ENCODE measurements at regions not wholly inside any gene's neighbourhood (a gene's known extent, or its start where the extent isn't known, plus 50 kb on each side); places are given as distances from the start of the nearest gene placed in this dataset.
"Not testable (repeated sequence)": the region's sequence is repeated elsewhere in the genome, so short reads cannot be mapped to it uniquely, and the experiment has no call there.

- DNase-seq = no peak
Measured at GRCh38 chr10:44569193-44570091, 184.5 kb upstream of the CXCL12 start.

- no peak for DNase-seq
Measured at GRCh38 chr10:44571701-44572100, 186.8 kb upstream of the CXCL12 start.

- no peak for DNase-seq
Measured at GRCh38 chr10:44572146-44572545, 187.2 kb upstream of the CXCL12 start.

GRCh38 chr10:44573821-44574220 is 188.9 kb upstream of the CXCL12 start:
- DNase-seq = no peak

GRCh38 chr10:44574596-44575480 is 189.9 kb upstream of the CXCL12 start:
- DNase-seq = no peak

GRCh38 chr10:44575601-44576380 is 190.9 kb upstream of the CXCL12 start:
- DNase-seq = no peak

GRCh38 chr10:44576702-44577191 is 191.8 kb upstream of the CXCL12 start:
- no peak for DNase-seq

- no peak for DNase-seq
Measured at GRCh38 chr10:44577533-44577932, 192.6 kb upstream of the CXCL12 start.

- DNase-seq = no peak
Measured at GRCh38 chr10:44578271-44578670, 193.4 kb upstream of the CXCL12 start.

GRCh38 chr10:44578963-44579362 is 194.1 kb upstream of the CXCL12 start:
- not testable (repeated sequence) for DNase-seq

GRCh38 chr10:44581996-44582395 is 197.1 kb upstream of the CXCL12 start:
- no peak for DNase-seq

GRCh38 chr10:44587488-44588318 is 202.8 kb upstream of the CXCL12 start:
- no peak for DNase-seq

GRCh38 chr10:44589181-44589943 is 204.5 kb upstream of the CXCL12 start:
- no peak for DNase-seq

- no peak for DNase-seq
Measured at GRCh38 chr10:44589944-44590449, 205.1 kb upstream of the CXCL12 start.

- no peak for DNase-seq
Measured at GRCh38 chr10:44591911-44592310, 207.0 kb upstream of the CXCL12 start.

- DNase-seq = no peak
Measured at GRCh38 chr10:44593952-44594351, 209.1 kb upstream of the CXCL12 start.

GRCh38 chr10:44607116-44607515 is 222.2 kb upstream of the CXCL12 start:
- DNase-seq = no peak

- DNase-seq = no peak
Measured at GRCh38 chr10:44618910-44619309, 234.0 kb upstream of the CXCL12 start.

GRCh38 chr10:44619521-44619920 is 234.6 kb upstream of the CXCL12 start:
- DNase-seq = no peak

- DNase-seq = no peak
Measured at GRCh38 chr10:44619975-44620374, 235.1 kb upstream of the CXCL12 start.

Measured in MV-4-11 (cell line).